Adipocyte (in vitro differentiated cells): ENCODE measurements at regions not wholly inside any gene's neighbourhood (a gene's known extent, or its start where the extent isn't known, plus 50 kb on each side); places are given as distances from the start of the nearest gene placed in this dataset.

Experiments
- DNase-seq: peaks from one replicate; pipeline ENCODE4 v3.0.0-alpha.2; 2015; ENCODE audit warnings: low read depth
- H3K27me3 ChIP-seq: replicated peaks from 2 replicates; pipeline ENCODE4 v1.7.0; 2013; ENCODE audit warnings: mild to moderate bottlenecking, low read length, moderate library complexity; ENCODE audit not compliant: control insufficient read depth, insufficient read depth
- H3K36me3 ChIP-seq: 2 replicates; pipeline ENCODE4 v1.7.0; 2013; ENCODE audit warnings: low read length, mild to moderate bottlenecking, moderate library complexity; ENCODE audit not compliant: control insufficient read depth, insufficient read depth, severe bottlenecking
- H3K4me1 ChIP-seq: 2 replicates; pipeline ENCODE4 v1.7.0; 2013; ENCODE audit warnings: mild to moderate bottlenecking, low read length, moderate library complexity; ENCODE audit not compliant: control insufficient read depth, insufficient read depth
- H3K4me3 ChIP-seq: 2 replicates; pipeline ENCODE4 v1.7.0; 2013; ENCODE audit warnings: mild to moderate bottlenecking, low read length, moderate library complexity
- H3K9ac ChIP-seq: 2 replicates; pipeline ENCODE4 v1.7.0; 2013; ENCODE audit warnings: mild to moderate bottlenecking, low read length, moderate library complexity
- H3K9me3 ChIP-seq: 2 replicates; pipeline ENCODE4 v1.7.0; 2013; ENCODE audit warnings: mild to moderate bottlenecking, low read length, moderate library complexity; ENCODE audit not compliant: control insufficient read depth

- H3K9me3 ChIP-seq = no peaks in the 10 kb centered on the region
- H3K9ac ChIP-seq = no peak overlapping the region
- DNase-seq = no peak
- H3K27me3 ChIP-seq = no peaks in the 10 kb centered on the region
- H3K4me3 ChIP-seq = no peak overlapping the region
- H3K4me1 ChIP-seq = no peaks in the 10 kb centered on the region
- H3K36me3 ChIP-seq = no peaks in the 10 kb centered on the region
Measured at GRCh38 chr6:23308166-23308565, 738.8 kb downstream of the HDGFL1 start.

DNA sequence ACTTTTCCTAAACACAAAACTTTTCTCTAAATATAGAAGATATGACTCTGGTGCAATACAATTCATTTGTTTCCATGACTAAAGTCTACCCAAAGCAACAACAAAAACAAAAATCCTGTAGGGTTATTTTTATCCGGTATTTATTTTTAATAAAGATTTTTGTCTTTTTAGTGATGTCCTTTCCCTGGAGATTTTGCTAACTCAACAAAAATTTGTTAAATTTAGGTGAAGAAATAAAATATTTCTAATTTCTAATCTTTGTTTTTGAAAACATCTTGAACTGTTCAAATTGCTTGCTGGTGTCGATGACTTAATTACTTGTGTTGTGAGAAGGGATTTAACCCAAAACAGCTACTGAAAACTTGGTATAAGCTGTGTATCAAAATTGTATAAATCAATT, 741.8 kb downstream of the HDGFL1 start:
- Histone ChIP-seq H3K4me1 (no peaks in the 10 kb centered on the region), H3K4me3 (no peak overlapping the region), H3K27me3 (no peaks in the 10 kb centered on the region), H3K9me3 (no peaks in the 10 kb centered on the region), H3K9ac (no peak overlapping the region), H3K36me3 (no peaks in the 10 kb centered on the region)
- DNase-seq = no peak

DNA sequence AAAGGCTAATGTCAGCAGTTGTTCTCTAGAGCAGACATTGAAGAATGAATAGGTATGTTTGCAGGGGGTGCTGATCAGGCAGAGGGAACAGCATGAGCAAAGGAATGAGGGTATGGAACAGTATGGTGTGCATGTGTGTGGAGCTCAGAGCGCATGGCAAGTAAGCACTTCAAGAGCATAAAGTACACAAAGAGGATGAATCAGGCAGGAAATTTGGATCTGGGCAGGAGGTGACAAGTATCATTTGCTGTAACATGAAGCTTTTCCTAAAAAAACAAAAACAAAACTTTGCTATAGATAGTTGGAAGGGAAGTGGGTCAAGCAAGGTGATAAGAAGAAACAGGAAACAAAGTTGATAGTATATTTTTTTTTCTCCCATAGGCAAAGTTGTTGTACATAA, 746.8 kb downstream of the HDGFL1 start:
- Histone ChIP-seq H3K9me3 (no peaks in the 10 kb centered on the region), H3K36me3 (no peaks in the 10 kb centered on the region), H3K4me3 (no peak overlapping the region), H3K27me3 (no peaks in the 10 kb centered on the region), H3K9ac (no peak overlapping the region), H3K4me1 (no peaks in the 10 kb centered on the region)
- no peak for DNase-seq

DNA sequence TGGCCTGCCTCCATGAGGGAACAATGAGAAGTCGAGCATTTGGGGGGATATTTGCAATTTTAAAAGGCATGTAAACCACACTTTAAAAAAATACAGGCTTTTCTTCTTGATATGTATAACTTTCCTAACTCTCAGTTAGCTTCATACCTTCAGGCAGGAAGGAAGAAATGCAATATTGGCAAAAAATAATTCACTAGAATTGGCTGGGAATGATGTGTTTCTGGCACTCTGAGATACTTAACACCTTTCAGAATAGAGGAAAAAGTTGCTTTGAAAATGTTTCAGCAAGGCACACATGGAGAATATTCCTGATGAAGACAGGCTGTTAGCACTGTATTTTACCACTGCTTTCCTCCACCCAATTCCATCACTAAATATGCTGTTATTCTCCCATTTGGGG, 747.6 kb downstream of the HDGFL1 start:
- no peaks in the 10 kb centered on the region for H3K27me3 ChIP-seq
- no peak overlapping the region for H3K4me3 ChIP-seq
- no peak for DNase-seq
- no peaks in the 10 kb centered on the region for H3K9me3 ChIP-seq
- no peaks in the 10 kb centered on the region for H3K36me3 ChIP-seq
- no peaks in the 10 kb centered on the region for H3K4me1 ChIP-seq
- no peak overlapping the region for H3K9ac ChIP-seq

- Histone ChIP-seq H3K9ac (no peak overlapping the region), H3K9me3 (no peaks in the 10 kb centered on the region), H3K4me1 (no peaks in the 10 kb centered on the region), H3K27me3 (no peaks in the 10 kb centered on the region), H3K36me3 (no peaks in the 10 kb centered on the region), H3K4me3 (no peak overlapping the region)
- DNase-seq = no peak
Measured at GRCh38 chr6:23319582-23319981, 750.2 kb downstream of the HDGFL1 start.

GRCh38 chr6:23320471-23321015, 751.2 kb downstream of the HDGFL1 start:
- Histone ChIP-seq H3K9me3 (no peaks in the 10 kb centered on the region), H3K27me3 (no peaks in the 10 kb centered on the region), H3K4me1 (no peaks in the 10 kb centered on the region), H3K4me3 (no peak overlapping the region), H3K9ac (no peak overlapping the region), H3K36me3 (no peaks in the 10 kb centered on the region)
- DNase-seq = peak; percentile 17

GRCh38 chr6:23323897-23324296, 754.5 kb downstream of the HDGFL1 start:
- no peak overlapping the region for H3K9ac ChIP-seq
- H3K4me3 ChIP-seq = no peak overlapping the region

GRCh38 chr6:23325065-23325464, 755.7 kb downstream of the HDGFL1 start:
- Histone ChIP-seq H3K36me3 (no peaks in the 10 kb centered on the region), H3K4me3 (no peak overlapping the region), H3K9ac (no peak overlapping the region), H3K27me3 (no peaks in the 10 kb centered on the region), H3K4me1 (no peaks in the 10 kb centered on the region), H3K9me3 (no peaks in the 10 kb centered on the region)
- DNase-seq = no peak

More at GRCh38 chr6:23323897-23324296, 754.5 kb downstream of the HDGFL1 start:
- H3K36me3 ChIP-seq = no peaks in the 10 kb centered on the region
- DNase-seq = no peak
- H3K27me3 ChIP-seq = no peaks in the 10 kb centered on the region
- H3K4me1 ChIP-seq = no peaks in the 10 kb centered on the region
- no peaks in the 10 kb centered on the region for H3K9me3 ChIP-seq

DNA sequence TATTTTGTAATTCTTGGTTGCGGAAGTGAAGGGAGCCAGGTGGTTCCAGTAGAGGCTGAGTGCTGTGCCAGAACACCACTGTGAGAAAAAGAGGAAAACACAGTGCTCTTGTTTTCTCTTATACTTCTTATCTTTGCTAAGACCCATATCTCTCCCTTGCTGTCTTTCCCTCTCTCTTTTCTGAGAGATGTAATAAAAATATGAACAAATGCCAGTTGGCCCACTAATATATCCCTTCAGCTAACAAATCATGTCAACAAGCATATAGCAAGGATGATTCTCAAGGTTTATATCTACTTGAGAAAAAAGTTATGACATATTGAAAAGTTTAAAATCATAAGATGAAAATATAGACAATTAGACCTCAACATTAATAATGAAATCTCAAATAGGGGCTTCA, 758.3 kb downstream of the HDGFL1 start:
- H3K9ac ChIP-seq = no peak overlapping the region
- H3K4me3 ChIP-seq = no peak overlapping the region
- DNase-seq = no peak
- no peaks in the 10 kb centered on the region for H3K9me3 ChIP-seq
- H3K4me1 ChIP-seq = no peaks in the 10 kb centered on the region
- H3K27me3 ChIP-seq = no peaks in the 10 kb centered on the region
- no peaks in the 10 kb centered on the region for H3K36me3 ChIP-seq

- no peak overlapping the region for H3K9ac ChIP-seq
- H3K27me3 ChIP-seq = no peaks in the 10 kb centered on the region
- no peaks in the 10 kb centered on the region for H3K36me3 ChIP-seq
- no peak overlapping the region for H3K4me3 ChIP-seq
- no peaks in the 10 kb centered on the region for H3K9me3 ChIP-seq
- no peak for DNase-seq
- no peaks in the 10 kb centered on the region for H3K4me1 ChIP-seq
Measured at GRCh38 chr6:23329086-23329485, 759.7 kb downstream of the HDGFL1 start.

- no peaks in the 10 kb centered on the region for H3K4me1 ChIP-seq
- DNase-seq = peak; percentile 18
- H3K27me3 ChIP-seq = no peaks in the 10 kb centered on the region
- H3K9ac ChIP-seq = no peak overlapping the region
- no peaks in the 10 kb centered on the region for H3K36me3 ChIP-seq
- no peaks in the 10 kb centered on the region for H3K9me3 ChIP-seq
- H3K4me3 ChIP-seq = no peak overlapping the region
Measured at GRCh38 chr6:23330632-23331031, 761.3 kb downstream of the HDGFL1 start.

DNA sequence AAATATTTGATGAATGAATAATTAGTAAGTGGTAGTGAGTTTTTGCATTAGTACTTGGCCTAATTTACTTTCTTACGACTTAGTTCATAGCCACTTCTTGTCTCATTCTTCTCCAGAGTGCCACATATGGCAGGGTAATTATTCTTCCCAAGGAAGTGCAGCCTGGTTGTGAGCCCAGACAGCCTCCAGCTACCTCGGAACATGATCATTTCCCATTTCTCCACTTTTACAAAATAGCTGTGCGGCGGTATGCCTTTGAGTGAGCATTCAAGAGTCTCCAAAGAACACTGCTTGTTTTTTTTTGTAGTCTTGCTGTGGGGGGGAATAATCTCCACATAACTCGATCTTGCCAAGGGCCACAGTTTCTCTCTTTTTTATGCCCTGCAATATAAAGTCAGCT, 765.0 kb downstream of the HDGFL1 start:
- Histone ChIP-seq H3K4me1 (no peaks in the 10 kb centered on the region), H3K27me3 (peaks cover 5% of the 10 kb centered on the region), H3K4me3 (no peak overlapping the region), H3K9ac (no peak overlapping the region), H3K36me3 (no peaks in the 10 kb centered on the region), H3K9me3 (no peaks in the 10 kb centered on the region)
- DNase-seq = no peak
